SK-N-SH (cell line): ENCODE measurements at regions not wholly inside any gene's neighbourhood (a gene's known extent, or its start where the extent isn't known, plus 50 kb on each side); places are given as distances from the start of the nearest gene placed in this dataset.

Source experiments
- EP300 ChIP-seq, 2 experiments: IDR thresholded peaks; 2 replicates each; pipeline versions ENCODE4 v1.4.0 to v1.6.1; 2012; ENCODE audit warnings: borderline replicate concordance in 1 of 2, low read depth in 1 of 2, low read length in 1 of 2
- FOXJ3 ChIP-seq: sonication (generic); formaldehyde crosslinking; IDR thresholded peaks from 2 replicates; pipeline ENCODE4 v1.5.1; 2020; ENCODE audit warnings: mild to moderate bottlenecking, missing genetic modification reagents
- JUND ChIP-seq: IDR thresholded peaks from 2 replicates; pipeline ENCODE4 v1.4.0; 2012
- RFX5 ChIP-seq: IDR thresholded peaks from 2 replicates; pipeline ENCODE4 v1.6.1; 2012; ENCODE audit warnings: mild to moderate bottlenecking, improper control_type of control experiment, low read length
- TF ChIP-seq, protein P1 (sequence below): fragments of 200-600 bp; sonication (generic); IDR thresholded peaks from 2 replicates; pipeline ENCODE4 v1.6.1; 2017; ENCODE audit warnings: antibody characterized with exemption, mild to moderate bottlenecking, moderate library complexity
- TF ChIP-seq, protein P2 (sequence below): IDR thresholded peaks from 2 replicates; pipeline ENCODE4 v1.6.1; 2012; ENCODE audit warnings: mild to moderate bottlenecking, low read depth, low read length, moderate library complexity
- TF ChIP-seq, protein P3 (sequence below): IDR thresholded peaks from 2 replicates; pipeline ENCODE4 v1.4.0; 2012; ENCODE audit warnings: low read depth

DNA sequence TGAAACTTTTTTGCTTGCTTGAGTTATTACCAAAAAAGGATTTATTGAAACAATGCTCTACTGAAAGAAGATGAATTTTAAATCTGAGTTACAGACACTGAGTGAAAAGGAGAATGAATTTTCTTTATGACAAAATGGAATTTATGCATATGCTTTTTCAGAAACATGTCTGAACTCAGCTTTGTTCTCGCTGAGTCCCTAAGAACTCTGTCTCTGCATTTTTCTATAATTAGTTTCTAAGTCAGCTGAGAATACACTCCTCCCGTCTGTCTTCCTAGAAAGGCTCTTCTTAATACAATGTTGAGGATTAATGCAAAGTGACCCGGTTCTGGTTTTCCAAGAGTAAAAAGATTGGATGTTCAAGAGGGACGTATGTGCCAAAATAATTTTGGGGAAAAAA is 463.5 kb downstream of the NKX6-1 start:
- TF ChIP-seq, protein P1, sequence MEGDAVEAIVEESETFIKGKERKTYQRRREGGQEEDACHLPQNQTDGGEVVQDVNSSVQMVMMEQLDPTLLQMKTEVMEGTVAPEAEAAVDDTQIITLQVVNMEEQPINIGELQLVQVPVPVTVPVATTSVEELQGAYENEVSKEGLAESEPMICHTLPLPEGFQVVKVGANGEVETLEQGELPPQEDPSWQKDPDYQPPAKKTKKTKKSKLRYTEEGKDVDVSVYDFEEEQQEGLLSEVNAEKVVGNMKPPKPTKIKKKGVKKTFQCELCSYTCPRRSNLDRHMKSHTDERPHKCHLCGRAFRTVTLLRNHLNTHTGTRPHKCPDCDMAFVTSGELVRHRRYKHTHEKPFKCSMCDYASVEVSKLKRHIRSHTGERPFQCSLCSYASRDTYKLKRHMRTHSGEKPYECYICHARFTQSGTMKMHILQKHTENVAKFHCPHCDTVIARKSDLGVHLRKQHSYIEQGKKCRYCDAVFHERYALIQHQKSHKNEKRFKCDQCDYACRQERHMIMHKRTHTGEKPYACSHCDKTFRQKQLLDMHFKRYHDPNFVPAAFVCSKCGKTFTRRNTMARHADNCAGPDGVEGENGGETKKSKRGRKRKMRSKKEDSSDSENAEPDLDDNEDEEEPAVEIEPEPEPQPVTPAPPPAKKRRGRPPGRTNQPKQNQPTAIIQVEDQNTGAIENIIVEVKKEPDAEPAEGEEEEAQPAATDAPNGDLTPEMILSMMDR = no peak
- TF ChIP-seq FOXJ3 (CRISPR knock-in tag) (no peak), RFX5 (no peak), EP300 (IDR thresholded peaks at IDR 0.05; ENCODE audit: borderline replicate concordance in 1 of 2, low read depth in 1 of 2, low read length in 1 of 2) (no peak), JUND (no peak)
- TF ChIP-seq, protein P2, sequence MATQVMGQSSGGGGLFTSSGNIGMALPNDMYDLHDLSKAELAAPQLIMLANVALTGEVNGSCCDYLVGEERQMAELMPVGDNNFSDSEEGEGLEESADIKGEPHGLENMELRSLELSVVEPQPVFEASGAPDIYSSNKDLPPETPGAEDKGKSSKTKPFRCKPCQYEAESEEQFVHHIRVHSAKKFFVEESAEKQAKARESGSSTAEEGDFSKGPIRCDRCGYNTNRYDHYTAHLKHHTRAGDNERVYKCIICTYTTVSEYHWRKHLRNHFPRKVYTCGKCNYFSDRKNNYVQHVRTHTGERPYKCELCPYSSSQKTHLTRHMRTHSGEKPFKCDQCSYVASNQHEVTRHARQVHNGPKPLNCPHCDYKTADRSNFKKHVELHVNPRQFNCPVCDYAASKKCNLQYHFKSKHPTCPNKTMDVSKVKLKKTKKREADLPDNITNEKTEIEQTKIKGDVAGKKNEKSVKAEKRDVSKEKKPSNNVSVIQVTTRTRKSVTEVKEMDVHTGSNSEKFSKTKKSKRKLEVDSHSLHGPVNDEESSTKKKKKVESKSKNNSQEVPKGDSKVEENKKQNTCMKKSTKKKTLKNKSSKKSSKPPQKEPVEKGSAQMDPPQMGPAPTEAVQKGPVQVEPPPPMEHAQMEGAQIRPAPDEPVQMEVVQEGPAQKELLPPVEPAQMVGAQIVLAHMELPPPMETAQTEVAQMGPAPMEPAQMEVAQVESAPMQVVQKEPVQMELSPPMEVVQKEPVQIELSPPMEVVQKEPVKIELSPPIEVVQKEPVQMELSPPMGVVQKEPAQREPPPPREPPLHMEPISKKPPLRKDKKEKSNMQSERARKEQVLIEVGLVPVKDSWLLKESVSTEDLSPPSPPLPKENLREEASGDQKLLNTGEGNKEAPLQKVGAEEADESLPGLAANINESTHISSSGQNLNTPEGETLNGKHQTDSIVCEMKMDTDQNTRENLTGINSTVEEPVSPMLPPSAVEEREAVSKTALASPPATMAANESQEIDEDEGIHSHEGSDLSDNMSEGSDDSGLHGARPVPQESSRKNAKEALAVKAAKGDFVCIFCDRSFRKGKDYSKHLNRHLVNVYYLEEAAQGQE = no peak
- TF ChIP-seq, protein P3, sequence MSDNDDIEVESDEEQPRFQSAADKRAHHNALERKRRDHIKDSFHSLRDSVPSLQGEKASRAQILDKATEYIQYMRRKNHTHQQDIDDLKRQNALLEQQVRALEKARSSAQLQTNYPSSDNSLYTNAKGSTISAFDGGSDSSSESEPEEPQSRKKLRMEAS = no peak
